T follicular helper cell (primary cell): ENCODE measurements at regions not wholly inside any gene's neighbourhood (a gene's known extent, or its start where the extent isn't known, plus 50 kb on each side); places are given as distances from the start of the nearest gene placed in this dataset.
"Not testable (repeated sequence)": the region's sequence is repeated elsewhere in the genome, so short reads cannot be mapped to it uniquely, and the experiment has no call there.

Source experiments
- DNase-seq: peaks from one replicate; pipeline ENCODE4 v3.0.0-alpha.2; 2020; ENCODE audit warnings: low read depth

GRCh38 chr10:8600192-8600591 lies 545.7 kb downstream of the GATA3 start:
- DNase-seq = no peak

GRCh38 chr10:8602821-8603220 lies 548.3 kb downstream of the GATA3 start:
- DNase-seq = no peak

GRCh38 chr10:8614054-8614565 lies 559.6 kb downstream of the GATA3 start:
- no peak for DNase-seq

- no peak for DNase-seq
Observed at GRCh38 chr10:8615118-8615517, 560.6 kb downstream of the GATA3 start.

- no peak for DNase-seq
Observed at GRCh38 chr10:8616166-8616565, 561.7 kb downstream of the GATA3 start.

- no peak for DNase-seq
Observed at GRCh38 chr10:8617792-8618191, 563.3 kb downstream of the GATA3 start.

- no peak for DNase-seq
Observed at GRCh38 chr10:8618834-8619233, 564.3 kb downstream of the GATA3 start.

- DNase-seq = no peak
Observed at GRCh38 chr10:8628351-8628750, 573.9 kb downstream of the GATA3 start.

GRCh38 chr10:8633909-8634308 lies 579.4 kb downstream of the GATA3 start:
- DNase-seq = no peak

GRCh38 chr10:8636371-8636770 lies 581.9 kb downstream of the GATA3 start:
- DNase-seq = no peak

GRCh38 chr10:8637640-8638039 lies 583.2 kb downstream of the GATA3 start:
- DNase-seq = no peak

- DNase-seq = no peak
Observed at GRCh38 chr10:8638088-8638672, 583.7 kb downstream of the GATA3 start.

GRCh38 chr10:8639486-8640185 lies 585.1 kb downstream of the GATA3 start:
- no peak for DNase-seq

- no peak for DNase-seq
Observed at GRCh38 chr10:8640301-8640700, 585.8 kb downstream of the GATA3 start.

- DNase-seq = no peak
Observed at GRCh38 chr10:8640878-8641277, 586.4 kb downstream of the GATA3 start.

- no peak for DNase-seq
Observed at GRCh38 chr10:8656261-8656660, 601.8 kb downstream of the GATA3 start.

GRCh38 chr10:8659982-8660381 lies 605.5 kb downstream of the GATA3 start:
- DNase-seq = no peak

GRCh38 chr10:8661886-8662285 lies 607.4 kb downstream of the GATA3 start:
- no peak for DNase-seq

- DNase-seq = no peak
Observed at GRCh38 chr10:8663131-8663530, 608.6 kb downstream of the GATA3 start.

GRCh38 chr10:8665322-8665721 lies 610.8 kb downstream of the GATA3 start:
- DNase-seq = no peak

- no peak for DNase-seq
Observed at GRCh38 chr10:8670461-8670860, 616.0 kb downstream of the GATA3 start.

- no peak for DNase-seq
Observed at GRCh38 chr10:8674230-8674629, 619.7 kb downstream of the GATA3 start.

GRCh38 chr10:8677642-8678041 lies 623.2 kb downstream of the GATA3 start:
- no peak for DNase-seq

GRCh38 chr10:8684916-8685315 lies 630.4 kb downstream of the GATA3 start:
- not testable (repeated sequence) for DNase-seq
